HEK293 (cell line): ENCODE measurements at regions not wholly inside any gene's neighbourhood (a gene's known extent, or its start where the extent isn't known, plus 50 kb on each side); places are given as distances from the start of the nearest gene placed in this dataset.

Experiments
- ELK4 ChIP-seq: IDR thresholded peaks from 2 replicates; pipeline ENCODE4 v1.6.1; 2011; ENCODE audit warnings: mild to moderate bottlenecking, low read depth, low read length, borderline replicate concordance
- FEZF1 ChIP-seq: fragments of 450-650 bp; formaldehyde crosslinking; IDR thresholded peaks from 2 replicates; pipeline ENCODE4 v1.5.1; 2016; ENCODE audit warnings: missing biosample characterization, missing genetic modification characterization
- KLF10 ChIP-seq: fragments of 450-650 bp; IDR thresholded peaks from 2 replicates; pipeline ENCODE4 v1.5.1; 2018; ENCODE audit warnings: missing biosample characterization, mild to moderate bottlenecking, missing genetic modification characterization
- SP2 ChIP-seq: fragments of 450-650 bp; formaldehyde crosslinking; IDR thresholded peaks from 2 replicates; pipeline ENCODE4 v1.5.1; 2016; ENCODE audit warnings: missing biosample characterization, missing genetic modification characterization
- TCF7L2 ChIP-seq: IDR thresholded peaks from 2 replicates; pipeline ENCODE4 v1.6.1; 2011; ENCODE audit warnings: low read depth, mild to moderate bottlenecking, inconsistent platforms, low read length, moderate library complexity, borderline replicate concordance
- YY1 ChIP-seq: fragments of 450-650 bp; formaldehyde crosslinking; IDR thresholded peaks from 2 replicates; pipeline ENCODE4 v1.5.1; 2018; ENCODE audit warnings: missing biosample characterization, missing genetic modification characterization
- ZBTB8A ChIP-seq: fragments of 450-650 bp; formaldehyde crosslinking; IDR thresholded peaks from 2 replicates; pipeline ENCODE4 v1.5.1; 2016; ENCODE audit warnings: missing biosample characterization, missing genetic modification characterization
- ZFHX2 ChIP-seq: fragments of 450-650 bp; formaldehyde crosslinking; conservative IDR thresholded peaks from 2 replicates; pipeline ENCODE4 v1.5.1; 2016; ENCODE audit warnings: missing biosample characterization, missing genetic modification characterization
- ZNF132 ChIP-seq: fragments of 450-650 bp; formaldehyde crosslinking; IDR thresholded peaks from 2 replicates; pipeline ENCODE4 v1.5.1; 2017; ENCODE audit warnings: missing biosample characterization, missing genetic modification characterization, borderline replicate concordance
- ZNF16 ChIP-seq: fragments of 450-650 bp; formaldehyde crosslinking; IDR thresholded peaks from 2 replicates; pipeline ENCODE4 v1.5.1; 2016; ENCODE audit warnings: low read depth, missing biosample characterization, missing genetic modification characterization
- ZNF175 ChIP-seq: fragments of 450-650 bp; formaldehyde crosslinking; IDR thresholded peaks from 2 replicates; pipeline ENCODE4 v1.5.1; 2016; ENCODE audit warnings: missing biosample characterization, missing genetic modification characterization
- ZNF707 ChIP-seq: fragments of 450-650 bp; formaldehyde crosslinking; IDR thresholded peaks from 2 replicates; pipeline ENCODE4 v1.5.1; 2016; ENCODE audit warnings: missing biosample characterization, missing genetic modification characterization
- ZNF830 ChIP-seq: fragments of 450-650 bp; IDR thresholded peaks from 2 replicates; pipeline ENCODE4 v1.5.0; 2018; ENCODE audit warnings: missing biosample characterization, missing genetic modification characterization, low read depth, mild to moderate bottlenecking, moderate library complexity
- TF ChIP-seq, protein P1 (sequence below): fragments of 450-650 bp; formaldehyde crosslinking; IDR thresholded peaks from 2 replicates; pipeline ENCODE4 v1.5.1; 2016; ENCODE audit warnings: missing biosample characterization, missing genetic modification characterization

DNA sequence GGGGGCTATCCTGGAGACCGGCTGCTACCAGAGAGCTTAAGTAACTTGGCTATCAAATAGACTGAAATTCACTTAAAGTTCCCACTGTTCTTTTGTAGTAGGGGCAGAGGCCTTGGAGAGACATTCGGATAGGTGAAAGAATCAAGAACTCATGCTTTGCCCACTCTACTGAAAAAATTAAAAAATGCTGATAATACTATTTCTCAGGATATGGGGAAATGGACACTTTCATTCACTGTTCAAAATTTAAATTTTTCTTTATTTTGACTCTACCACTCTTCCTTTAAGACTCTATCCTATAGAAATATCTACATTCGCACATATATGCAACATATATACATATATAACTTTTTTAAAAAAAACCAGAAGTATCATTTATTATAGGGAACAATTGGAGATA, 117.8 kb upstream of the CHD6 start:
- TF ChIP-seq, protein P1, sequence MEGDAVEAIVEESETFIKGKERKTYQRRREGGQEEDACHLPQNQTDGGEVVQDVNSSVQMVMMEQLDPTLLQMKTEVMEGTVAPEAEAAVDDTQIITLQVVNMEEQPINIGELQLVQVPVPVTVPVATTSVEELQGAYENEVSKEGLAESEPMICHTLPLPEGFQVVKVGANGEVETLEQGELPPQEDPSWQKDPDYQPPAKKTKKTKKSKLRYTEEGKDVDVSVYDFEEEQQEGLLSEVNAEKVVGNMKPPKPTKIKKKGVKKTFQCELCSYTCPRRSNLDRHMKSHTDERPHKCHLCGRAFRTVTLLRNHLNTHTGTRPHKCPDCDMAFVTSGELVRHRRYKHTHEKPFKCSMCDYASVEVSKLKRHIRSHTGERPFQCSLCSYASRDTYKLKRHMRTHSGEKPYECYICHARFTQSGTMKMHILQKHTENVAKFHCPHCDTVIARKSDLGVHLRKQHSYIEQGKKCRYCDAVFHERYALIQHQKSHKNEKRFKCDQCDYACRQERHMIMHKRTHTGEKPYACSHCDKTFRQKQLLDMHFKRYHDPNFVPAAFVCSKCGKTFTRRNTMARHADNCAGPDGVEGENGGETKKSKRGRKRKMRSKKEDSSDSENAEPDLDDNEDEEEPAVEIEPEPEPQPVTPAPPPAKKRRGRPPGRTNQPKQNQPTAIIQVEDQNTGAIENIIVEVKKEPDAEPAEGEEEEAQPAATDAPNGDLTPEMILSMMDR: no peak
- no peak for TF ChIP-seq FEZF1
- TF ChIP-seq TCF7L2: no peak
- TF ChIP-seq ZNF707 (tag by site-specific recombination): no peak
- TF ChIP-seq ZFHX2 (tag by site-specific recombination): no peak
- no peak for TF ChIP-seq ELK4
- TF ChIP-seq ZNF16 (tag by site-specific recombination): no peak
- TF ChIP-seq ZNF175 (tag by site-specific recombination): no peak
- TF ChIP-seq ZNF132 (tag by site-specific recombination): no peak
- TF ChIP-seq SP2 (tag by site-specific recombination): no peak
- TF ChIP-seq KLF10 (tag by site-specific recombination): no peak
- no peak for TF ChIP-seq ZNF830 (tag by site-specific recombination)
- TF ChIP-seq YY1 (tag by site-specific recombination): no peak
- no peak for TF ChIP-seq ZBTB8A
